ENCODE measurements at regions not wholly inside any gene's neighbourhood (a gene's known extent, or its start where the extent isn't known, plus 50 kb on each side); places are given as distances from the start of the nearest gene placed in this dataset.

DNA sequence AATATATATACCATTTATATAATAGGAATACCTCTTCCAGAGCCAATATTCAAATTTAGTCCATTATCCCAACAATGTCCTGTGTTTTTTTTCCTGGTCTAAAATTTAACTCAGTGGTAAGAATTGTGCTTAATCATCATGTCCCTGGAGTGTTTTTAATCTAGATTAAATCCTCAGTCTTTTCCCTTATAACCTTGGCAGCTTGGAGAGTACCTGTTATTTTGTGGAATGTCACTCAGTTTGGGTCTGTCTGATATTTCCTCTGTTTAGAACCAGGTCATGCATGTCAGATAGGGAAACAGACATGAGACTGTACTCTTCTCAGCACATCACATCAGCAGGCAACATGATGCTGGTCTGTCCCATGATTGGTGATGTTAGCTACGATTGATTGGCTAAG lies 96.6 kb downstream of the HPGD start:
- no peaks in the 10 kb centered on the region for H3K9me3 ChIP-seq
- DNase-seq = no peak
- no peak for TF ChIP-seq POLR2AphosphoS5 (IDR thresholded peaks at IDR 0.05)
- TF ChIP-seq POLR2A (IDR thresholded peaks at IDR 0.05) = no peak
- TF ChIP-seq, protein P1, sequence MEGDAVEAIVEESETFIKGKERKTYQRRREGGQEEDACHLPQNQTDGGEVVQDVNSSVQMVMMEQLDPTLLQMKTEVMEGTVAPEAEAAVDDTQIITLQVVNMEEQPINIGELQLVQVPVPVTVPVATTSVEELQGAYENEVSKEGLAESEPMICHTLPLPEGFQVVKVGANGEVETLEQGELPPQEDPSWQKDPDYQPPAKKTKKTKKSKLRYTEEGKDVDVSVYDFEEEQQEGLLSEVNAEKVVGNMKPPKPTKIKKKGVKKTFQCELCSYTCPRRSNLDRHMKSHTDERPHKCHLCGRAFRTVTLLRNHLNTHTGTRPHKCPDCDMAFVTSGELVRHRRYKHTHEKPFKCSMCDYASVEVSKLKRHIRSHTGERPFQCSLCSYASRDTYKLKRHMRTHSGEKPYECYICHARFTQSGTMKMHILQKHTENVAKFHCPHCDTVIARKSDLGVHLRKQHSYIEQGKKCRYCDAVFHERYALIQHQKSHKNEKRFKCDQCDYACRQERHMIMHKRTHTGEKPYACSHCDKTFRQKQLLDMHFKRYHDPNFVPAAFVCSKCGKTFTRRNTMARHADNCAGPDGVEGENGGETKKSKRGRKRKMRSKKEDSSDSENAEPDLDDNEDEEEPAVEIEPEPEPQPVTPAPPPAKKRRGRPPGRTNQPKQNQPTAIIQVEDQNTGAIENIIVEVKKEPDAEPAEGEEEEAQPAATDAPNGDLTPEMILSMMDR (IDR thresholded peaks at IDR 0.05) = no peak
- TF ChIP-seq EP300 (IDR thresholded peaks at IDR 0.05) = no peak
- WGBS, 2 donors = 89 to 96% methylated on average over 1 of the region's 1 CpG
- intact Hi-C loops (cut with DNase I) = no loop called here
- no peak overlapping the region for H3K27ac ChIP-seq
- no peaks in the 10 kb centered on the region for H3K36me3 ChIP-seq
- H3K4me3 ChIP-seq = no peak overlapping the region
- H3K27me3 ChIP-seq = no peaks in the 10 kb centered on the region
- peaks cover 0 to 11% (median 10%) of the 10 kb centered on the region in 4 donors for H3K4me1 ChIP-seq

DNA sequence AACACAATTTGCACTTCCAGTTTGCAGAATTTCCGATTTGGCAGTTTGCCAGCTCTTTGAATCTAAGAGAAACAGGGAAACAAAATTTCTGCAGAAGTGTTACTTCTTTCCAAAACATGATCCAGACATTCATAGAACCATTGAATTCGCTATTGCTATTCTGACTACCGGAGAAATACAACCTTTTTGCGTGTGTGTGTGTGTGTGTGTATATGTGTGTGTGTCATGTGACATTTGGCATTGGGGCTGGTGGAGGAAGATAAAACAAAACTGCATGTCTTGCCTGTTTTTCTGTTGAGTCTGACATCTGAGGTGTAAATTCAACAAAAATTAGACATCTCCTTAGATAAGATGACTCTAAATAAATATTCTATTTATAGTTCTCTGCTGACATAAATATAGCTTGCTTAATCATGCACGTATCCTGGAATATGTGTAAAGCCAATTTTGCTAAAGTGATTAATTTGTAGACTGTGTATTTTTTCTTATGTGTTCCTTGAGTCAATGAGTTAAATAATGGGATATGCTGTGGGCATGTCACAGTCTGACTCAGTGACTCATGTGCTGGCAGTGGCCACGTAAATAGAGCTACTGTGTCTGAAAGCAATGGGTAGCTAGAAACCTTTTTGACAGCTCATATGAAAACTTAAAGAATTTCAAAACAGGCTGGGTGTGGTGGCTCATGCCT lies 98.9 kb downstream of the HPGD start:
- H3K27ac ChIP-seq = no peak overlapping the region
- DNase-seq = no peak
- TF ChIP-seq, protein P1 (IDR thresholded peaks at IDR 0.05) = no peak
- TF ChIP-seq EP300 (IDR thresholded peaks at IDR 0.05) (no peak), POLR2AphosphoS5 (IDR thresholded peaks at IDR 0.05) (no peak)
- H3K4me3 ChIP-seq = no peak overlapping the region
- no peaks in the 10 kb centered on the region for H3K27me3 ChIP-seq
- no peaks in the 10 kb centered on the region for H3K9me3 ChIP-seq
- no peaks in the 10 kb centered on the region for H3K36me3 ChIP-seq
- H3K4me1 ChIP-seq = peaks cover 0 to 11% (median 10%) of the 10 kb centered on the region in 4 donors
- 25 to 29% methylated on average over 6 of the region's 6 CpGs for WGBS, 2 donors
- intact Hi-C loops (cut with DNase I) = no loop called here

DNA sequence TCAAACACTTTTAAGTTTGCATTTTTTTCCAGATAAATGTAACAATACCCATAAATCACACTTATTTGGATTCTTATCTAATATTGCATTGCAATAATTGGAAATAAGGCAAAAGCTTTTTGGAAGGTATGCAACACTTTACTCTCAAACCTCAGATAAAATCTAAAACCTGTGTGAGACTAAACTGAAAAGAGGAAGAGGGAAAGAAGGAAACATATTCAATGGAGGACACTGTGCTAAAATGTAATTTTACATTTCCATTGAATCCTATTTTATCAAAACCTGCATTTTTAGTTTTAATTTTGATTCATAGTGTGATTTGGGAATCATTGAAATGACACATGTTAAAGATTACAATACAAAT lies 99.4 kb downstream of the HPGD start:
- intact Hi-C loops (cut with DNase I) = no loop called here
- Histone ChIP-seq H3K4me3 (no peak overlapping the region), H3K27ac (no peak overlapping the region), H3K27me3 (no peaks in the 10 kb centered on the region), H3K4me1 (peaks cover 0 to 11% (median 10%) of the 10 kb centered on the region in 4 donors), H3K36me3 (no peaks in the 10 kb centered on the region), H3K9me3 (no peaks in the 10 kb centered on the region)
- TF ChIP-seq POLR2AphosphoS5 (IDR thresholded peaks at IDR 0.05) (no peak), POLR2A (IDR thresholded peaks at IDR 0.05) (no peak), EP300 (IDR thresholded peaks at IDR 0.05) (no peak)
- TF ChIP-seq, protein P1 (IDR thresholded peaks at IDR 0.05) = no peak
- no peak for DNase-seq

DNA sequence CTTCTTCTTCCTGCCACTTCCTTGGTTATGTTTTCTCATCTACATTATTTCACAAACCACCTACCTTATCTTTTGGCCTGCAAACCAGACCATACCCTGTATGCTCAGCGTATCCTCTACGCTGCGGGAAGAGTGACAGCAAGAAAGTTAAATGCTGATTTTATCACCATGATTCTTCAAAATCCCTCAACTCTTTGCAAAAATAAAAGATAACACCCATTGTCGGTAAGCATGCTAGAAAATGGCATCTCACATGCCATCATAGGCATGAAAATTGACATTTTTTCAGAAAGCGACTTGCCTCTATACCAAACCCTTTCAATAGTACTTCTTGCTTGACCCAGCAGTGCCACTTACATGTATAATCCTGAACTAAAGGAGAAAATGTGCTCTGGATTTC lies 102.0 kb downstream of the HPGD start:
- H3K4me3 ChIP-seq = no peak overlapping the region
- H3K27me3 ChIP-seq = no peaks in the 10 kb centered on the region
- DNase-seq = no peak
- no peak overlapping the region for H3K27ac ChIP-seq
- no peaks in the 10 kb centered on the region for H3K9me3 ChIP-seq
- WGBS, 2 donors = 56 to 85% methylated on average over 5 of the region's 5 CpGs
- peaks cover 0 to 11% (median 10%) of the 10 kb centered on the region in 4 donors for H3K4me1 ChIP-seq
- TF ChIP-seq, protein P1 (IDR thresholded peaks at IDR 0.05) = no peak
- TF ChIP-seq EP300 (IDR thresholded peaks at IDR 0.05) = no peak
- TF ChIP-seq POLR2A (IDR thresholded peaks at IDR 0.05) = no peak
- TF ChIP-seq POLR2AphosphoS5 (IDR thresholded peaks at IDR 0.05) = no peak
- intact Hi-C loops (cut with DNase I) = no loop called here
- H3K36me3 ChIP-seq = no peaks in the 10 kb centered on the region

All from sigmoid colon (tissue), 6 donors.